ENCODE measurements at regions not wholly inside any gene's neighbourhood (a gene's known extent, or its start where the extent isn't known, plus 50 kb on each side); places are given as distances from the start of the nearest gene placed in this dataset.

- TF ChIP-seq ZBTB33 (IDR thresholded peaks at IDR 0.05; ENCODE audit: extremely low read depth, insufficient replicate concordance, low read length), result no peak
Observed at GRCh38 chr12:60539592-60539991, 943.8 kb downstream of the SLC16A7 start (continued).

GRCh38 chr12:60568914-60569313, 973.1 kb downstream of the SLC16A7 start:
- H3K27me3 ChIP-seq (ENCODE audit: insufficient read depth, low read length), result no peaks in the 10 kb centered on the region
- no peak overlapping the region for H3K9ac ChIP-seq (ENCODE audit: low read length)
- DNase-seq (ENCODE audit: low read depth, low spot score), result no peak
- no peaks in the 10 kb centered on the region for H3K36me3 ChIP-seq (ENCODE audit: control insufficient read depth in 1 of 2, insufficient read depth in 2 of 2, low read length in 2 of 2)
- ChIA-PET CTCF (no interaction called here), POLR2A (no interaction called here), RAD21 (ENCODE audit: low non-redundant PET in 1 of 2, low total read pairs in 2 of 2, uncharacterized antibody in 2 of 2, unreplicated experiment in 2 of 2) (no interaction called here)
- H2AFZ ChIP-seq (ENCODE audit: low read depth, low read length, poor library complexity, severe bottlenecking), result no peak overlapping the region
- H3K9me2 ChIP-seq (ENCODE audit: insufficient read depth), result no peaks in the 10 kb centered on the region; the same call in 1 of the 2 replicates
- BruUV-seq (replicated peaks), result no TSS peak
- no peaks in the 10 kb centered on the region for H3K4me1 ChIP-seq (ENCODE audit: control insufficient read depth in 1 of 2, insufficient read depth in 2 of 2, low read length in 2 of 2)
- no peak overlapping the region for H3K4me2 ChIP-seq (ENCODE audit: low read length)
- H3K4me3 ChIP-seq (replicated peaks in 1 of 2; ENCODE audit: low read depth in 1 of 2, low read length in 2 of 2), result no peak overlapping the region
- TF ChIP-seq TCF7L2 (IDR thresholded peaks at IDR 0.05; ENCODE audit: borderline replicate concordance, extremely low read depth, insufficient read depth, insufficient read length), result no peak
- no peak for TF ChIP-seq SIN3A (IDR thresholded peaks at IDR 0.05; ENCODE audit: low read depth)
- no peak for TF ChIP-seq YY1 (IDR thresholded peaks at IDR 0.05; ENCODE audit: extremely low read depth, insufficient replicate concordance, low read depth, low read length)
- TF ChIP-seq JUND (IDR thresholded peaks at IDR 0.05), result no peak
- TF ChIP-seq EGR1 (IDR thresholded peaks at IDR 0.05; ENCODE audit: low read depth), result no peak
- no peak for TF ChIP-seq ZNF274 (IDR thresholded peaks at IDR 0.05; ENCODE audit: low read depth, low read length)
- TF ChIP-seq ELF1 (IDR thresholded peaks at IDR 0.05; ENCODE audit: borderline replicate concordance, low read depth), result no peak
- TF ChIP-seq SP1 (IDR thresholded peaks at IDR 0.05; ENCODE audit: low read depth), result no peak
- TF ChIP-seq ATF3 (IDR thresholded peaks at IDR 0.05), result no peak
- no peak for TF ChIP-seq ZFX (IDR thresholded peaks at IDR 0.05)
- TF ChIP-seq EZH2 (IDR thresholded peaks at IDR 0.05), result no peak
- TF ChIP-seq POLR2AphosphoS5 (IDR thresholded peaks at IDR 0.05; ENCODE audit: low read depth, low read length), result no peak
- no peak for TF ChIP-seq POLR2A (IDR thresholded peaks at IDR 0.05; ENCODE audit: borderline replicate concordance, extremely low read depth, insufficient read depth, insufficient read length)
- TF ChIP-seq EZH2phosphoT487 (IDR thresholded peaks at IDR 0.05; ENCODE audit: borderline replicate concordance), result no peak
- ATAC-seq, result no peak
- intact Hi-C loops (cut with micrococcal nuclease), result no loop called here
- no peaks in the 10 kb centered on the region for H3K9me3 ChIP-seq (ENCODE audit: control insufficient read depth in 1 of 2, insufficient read depth in 1 of 2, low read depth in 1 of 2, low read length in 2 of 2)
- H3K79me2 ChIP-seq (ENCODE audit: insufficient read depth, low read length), result no peaks in the 10 kb centered on the region
- no peaks in the 10 kb centered on the region for H4K20me1 ChIP-seq (ENCODE audit: insufficient read depth)
- no peak overlapping the region for H3K27ac ChIP-seq (ENCODE audit: low read depth, low read length)
